RPMI8226 (cell line): ENCODE measurements at regions not wholly inside any gene's neighbourhood (a gene's known extent, or its start where the extent isn't known, plus 50 kb on each side); places are given as distances from the start of the nearest gene placed in this dataset.

Experiments
- DNase-seq: peaks from one replicate; pipeline ENCODE4 v3.0.0-alpha.2; 2015

DNA sequence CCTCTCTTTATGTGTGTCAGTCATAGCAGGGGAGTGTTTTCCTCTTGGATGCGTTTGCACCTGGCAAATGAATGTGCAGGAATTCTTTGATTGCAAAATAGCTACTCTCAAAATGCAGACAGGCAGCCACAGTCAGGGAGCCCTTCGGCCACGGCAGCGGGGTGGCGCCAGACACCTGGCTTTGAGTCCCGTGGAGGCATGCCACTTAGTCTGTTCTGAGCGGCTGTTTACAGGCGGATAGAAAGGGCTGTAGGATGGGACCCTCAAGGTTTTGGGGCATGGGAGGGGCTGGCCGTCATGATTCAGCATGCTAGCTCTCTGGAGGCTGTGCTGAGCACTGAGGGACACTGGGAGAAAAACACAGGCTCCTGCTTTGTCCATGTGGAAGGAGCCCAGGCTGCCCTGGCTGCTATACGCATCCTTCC is 117.1 kb downstream of the SLC25A47 start:
- DNase-seq = peak; percentile 20

DNA sequence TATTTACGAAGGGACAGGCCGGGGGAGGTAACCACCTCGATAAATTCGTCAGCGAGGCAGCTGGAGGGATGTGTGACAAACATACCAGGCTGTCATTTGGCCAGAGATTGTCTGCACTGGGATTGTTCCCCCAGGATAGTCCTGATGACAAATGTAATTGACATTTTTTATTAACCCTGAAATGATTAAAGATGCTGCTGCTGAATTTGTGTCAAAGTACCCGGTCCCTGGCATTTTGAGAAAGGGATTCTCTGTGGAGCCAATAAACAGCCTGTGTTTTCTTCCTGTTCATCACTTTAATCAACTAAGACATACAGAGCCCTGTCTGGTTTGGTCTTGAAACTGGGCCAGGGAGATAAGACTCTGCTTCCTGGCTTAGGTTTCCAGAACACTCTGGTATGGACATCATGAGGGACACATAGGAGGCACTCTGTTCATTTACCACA is 117.6 kb downstream of the SLC25A47 start:
- no peak for DNase-seq

DNA sequence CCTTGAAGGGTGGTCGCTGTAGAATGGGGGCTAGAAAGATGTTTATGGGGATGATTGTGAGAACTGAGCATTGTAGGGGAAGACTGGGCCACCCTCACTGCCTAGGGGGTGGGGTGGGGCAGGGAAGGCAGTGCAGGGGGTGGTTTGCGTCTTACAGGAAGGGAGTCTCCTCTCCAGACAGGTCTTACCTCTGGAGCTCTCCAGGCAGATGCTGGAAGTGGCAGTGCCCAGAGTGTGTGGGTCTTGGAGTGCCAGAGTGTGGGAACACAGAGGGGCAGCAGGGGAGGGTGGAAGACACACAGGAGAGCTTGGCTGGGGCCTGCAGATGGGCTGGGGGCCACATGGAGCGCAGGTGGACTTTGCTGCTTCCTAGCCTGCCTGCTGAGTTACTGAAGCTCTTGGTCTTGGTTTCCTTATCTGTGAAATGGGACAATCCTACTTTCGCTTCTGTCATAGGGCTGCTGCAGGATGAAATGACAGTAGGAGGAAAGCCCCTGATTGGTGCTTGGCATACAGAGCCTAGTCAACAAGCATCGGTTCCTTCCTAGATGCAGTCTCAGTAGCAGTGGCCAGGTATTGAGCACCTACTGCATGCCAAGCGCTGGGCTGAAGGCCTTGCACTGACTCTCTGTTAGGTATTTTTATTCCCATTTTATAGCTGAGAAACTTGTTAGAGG is 118.3 kb downstream of the SLC25A47 start:
- no peak for DNase-seq

DNA sequence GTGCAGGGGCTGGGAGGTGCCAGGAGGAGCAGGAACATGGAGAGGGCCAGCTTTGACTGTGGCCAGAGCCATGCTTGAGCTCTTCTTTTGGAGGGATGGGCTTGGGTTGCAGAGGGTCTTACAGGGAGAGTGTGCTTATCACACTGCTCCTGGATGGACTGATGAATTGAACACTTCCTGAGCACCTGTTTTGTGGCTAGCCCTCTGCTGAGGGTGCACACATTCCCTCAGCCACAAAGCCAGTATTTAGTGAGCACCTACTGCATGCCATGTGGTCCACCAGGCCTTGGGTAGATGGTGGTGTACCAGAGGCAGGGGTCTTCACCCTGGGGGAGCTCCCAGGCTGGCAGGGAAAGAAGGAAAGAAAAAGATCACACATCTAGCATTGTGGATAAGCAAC is 118.9 kb downstream of the SLC25A47 start:
- DNase-seq = no peak

DNA sequence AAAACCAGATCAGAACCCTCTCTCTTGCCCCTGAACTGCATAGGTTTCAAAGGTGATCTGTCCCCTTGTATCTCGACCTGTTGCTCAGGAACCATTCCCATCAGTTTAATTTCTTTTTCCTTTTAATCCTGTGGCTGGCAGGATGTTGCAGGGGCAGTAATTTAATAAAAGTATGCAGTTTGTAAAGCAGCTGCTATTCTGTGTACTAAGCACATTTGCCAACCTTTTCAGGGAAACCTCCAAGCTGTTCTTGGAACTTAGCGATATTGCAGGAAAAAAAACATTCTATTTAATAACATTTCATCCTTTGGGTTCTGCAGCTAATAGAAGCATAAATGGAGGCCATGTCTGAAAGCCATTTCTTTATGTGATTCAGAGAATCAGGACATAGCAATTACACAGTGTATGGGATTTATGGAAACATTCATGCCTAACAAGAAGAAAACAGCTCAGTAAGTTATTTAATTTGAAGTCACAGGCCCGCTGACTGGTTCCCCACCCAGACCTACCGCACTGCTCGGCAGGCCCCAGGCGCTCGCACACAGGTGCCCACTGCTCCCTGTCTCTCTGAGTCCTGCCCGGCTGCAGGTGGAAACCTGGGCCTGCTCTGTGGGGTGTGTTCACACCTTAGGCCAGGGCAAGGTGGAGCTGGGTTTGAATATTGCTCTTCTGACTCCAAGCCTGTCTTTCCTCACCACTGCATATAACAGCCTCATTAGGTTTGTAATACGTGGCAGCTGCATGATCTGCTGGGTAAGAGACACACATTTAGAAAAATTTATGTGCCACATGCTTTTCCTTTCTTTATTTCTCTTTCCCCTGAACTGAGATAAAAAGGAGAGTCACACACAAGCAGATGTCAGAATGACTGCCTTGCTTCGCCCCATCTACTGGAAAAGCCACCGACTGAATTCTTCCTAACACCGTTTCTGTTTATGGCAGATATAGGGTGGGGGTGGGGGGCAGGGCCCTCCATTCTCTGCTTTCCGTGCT is 119.7 kb downstream of the SLC25A47 start:
- no peak for DNase-seq

DNA sequence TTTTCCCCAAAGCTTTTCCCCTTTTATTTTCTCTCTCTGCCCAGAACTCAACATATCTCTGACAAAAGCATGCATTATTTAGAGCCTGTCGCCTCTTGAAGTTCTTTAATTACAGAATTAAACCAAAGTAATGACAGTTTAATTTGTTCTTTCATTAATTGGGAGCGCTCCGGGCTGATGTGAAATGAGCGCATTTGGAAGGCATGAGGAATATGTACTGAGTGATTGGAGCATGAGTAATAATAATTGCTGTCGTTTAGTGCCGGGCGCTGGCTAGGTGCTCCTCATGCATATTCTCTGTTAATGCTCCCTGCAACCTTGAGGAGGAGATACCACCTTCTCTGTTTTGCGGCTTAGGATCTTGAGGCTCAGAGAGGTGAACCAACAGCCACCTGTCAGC is 120.5 kb downstream of the SLC25A47 start:
- no peak for DNase-seq

DNA sequence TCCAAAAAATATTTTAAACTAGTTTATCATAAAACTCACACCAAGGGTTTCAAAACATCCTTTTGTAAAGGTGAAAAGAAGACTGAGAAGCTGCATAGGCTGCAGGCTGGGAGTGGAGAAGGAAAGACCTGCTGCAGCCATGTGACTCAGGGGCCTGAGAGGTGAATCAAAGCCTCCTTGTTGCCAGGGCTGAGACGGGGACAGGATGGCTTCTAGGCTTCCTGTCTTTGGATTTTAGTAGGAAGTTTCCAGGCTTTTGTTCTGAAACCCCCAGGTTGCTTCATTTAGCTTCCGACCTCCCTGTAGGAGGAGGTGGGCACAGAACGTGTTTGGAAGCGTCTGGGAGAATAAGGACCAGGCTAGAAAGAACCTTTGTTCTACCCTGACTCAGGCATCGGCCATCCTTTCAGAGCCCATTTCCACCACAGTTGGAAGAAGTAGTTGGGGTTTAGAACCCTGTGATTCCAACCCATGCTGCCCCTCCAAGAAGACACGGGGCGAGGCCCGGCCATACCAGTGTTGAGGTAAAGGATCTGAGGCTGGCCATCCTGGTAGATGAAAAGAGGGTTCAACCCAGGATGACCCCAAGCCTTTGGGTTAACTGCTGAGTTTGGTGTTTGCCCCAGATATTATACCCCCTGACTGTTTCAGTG is 122.4 kb downstream of the SLC25A47 start:
- DNase-seq = no peak

DNA sequence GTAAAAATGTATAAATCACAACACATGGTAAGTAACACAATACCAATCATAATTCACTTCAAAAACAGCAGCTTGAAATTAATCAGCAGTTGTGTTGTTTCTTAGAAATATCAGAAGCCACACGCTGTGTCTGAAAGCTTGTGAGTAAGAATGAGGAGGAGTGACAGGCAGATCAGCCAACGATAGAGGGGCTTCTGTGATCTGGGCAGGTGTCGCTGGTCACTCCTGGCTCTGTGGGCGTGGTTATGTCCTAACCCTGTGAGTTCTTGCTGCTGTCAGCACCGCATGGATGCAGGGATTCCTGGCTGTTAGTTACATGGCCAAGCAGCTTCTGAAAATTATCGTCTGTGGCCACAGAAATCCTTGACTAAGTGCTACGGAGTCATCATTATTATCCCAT is 123.4 kb downstream of the SLC25A47 start:
- no peak for DNase-seq

DNA sequence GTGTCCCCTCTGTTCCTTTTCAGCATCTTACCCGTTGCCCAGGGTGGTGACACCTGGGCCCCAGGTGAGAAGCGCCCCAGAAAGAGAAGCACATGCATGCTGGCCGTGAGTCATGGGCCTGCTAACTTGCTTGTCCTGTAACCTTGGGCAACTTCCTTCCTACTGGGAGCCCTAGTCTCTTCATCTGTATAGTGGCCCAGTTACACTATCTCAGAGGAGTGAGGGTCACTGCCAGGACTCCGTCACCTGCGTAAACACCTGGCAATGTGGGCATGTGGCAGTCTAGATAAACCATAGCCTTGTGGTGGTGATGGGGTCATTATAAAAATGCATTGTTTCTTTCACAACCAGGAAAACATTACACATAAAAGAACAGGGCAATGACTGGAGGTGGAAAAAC is 125.2 kb downstream of the SLC25A47 start:
- no peak for DNase-seq

DNA sequence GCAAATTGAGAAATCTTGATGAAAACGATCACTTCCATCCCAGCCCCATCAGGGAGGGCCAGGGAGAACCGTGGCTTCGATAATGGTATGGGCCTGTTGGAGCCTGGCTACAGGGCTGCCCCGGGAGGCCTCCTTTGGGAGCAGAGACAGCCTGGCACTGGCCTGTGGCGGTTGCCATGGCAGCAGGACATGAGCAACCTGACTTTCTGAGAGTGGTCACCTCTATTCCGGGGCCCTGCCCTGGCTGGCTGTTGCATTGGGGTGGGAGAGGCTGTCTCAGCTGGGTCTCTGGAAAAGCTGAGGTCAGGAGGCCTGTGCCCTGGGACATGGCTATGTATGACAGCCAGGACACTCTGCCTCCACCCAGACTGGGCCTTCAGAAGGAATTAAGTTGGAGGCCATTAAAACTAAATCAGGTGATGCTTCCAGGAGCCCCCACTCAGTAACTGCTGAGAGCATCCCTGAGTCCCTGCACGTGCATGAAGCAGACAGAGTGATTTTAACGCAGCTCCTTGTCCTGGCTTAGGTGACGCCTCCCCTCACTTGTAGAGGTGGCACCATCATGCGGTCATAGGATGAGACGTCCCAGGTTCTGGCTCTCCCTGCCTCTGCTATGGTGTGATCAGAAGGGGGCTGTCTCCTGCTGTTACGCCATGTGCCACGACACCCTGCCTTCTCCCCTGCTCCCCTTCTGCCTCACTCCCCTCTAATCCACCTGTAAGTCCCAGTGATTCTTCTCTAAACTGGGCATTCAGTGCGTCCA is 126.3 kb downstream of the SLC25A47 start:
- DNase-seq = no peak

DNA sequence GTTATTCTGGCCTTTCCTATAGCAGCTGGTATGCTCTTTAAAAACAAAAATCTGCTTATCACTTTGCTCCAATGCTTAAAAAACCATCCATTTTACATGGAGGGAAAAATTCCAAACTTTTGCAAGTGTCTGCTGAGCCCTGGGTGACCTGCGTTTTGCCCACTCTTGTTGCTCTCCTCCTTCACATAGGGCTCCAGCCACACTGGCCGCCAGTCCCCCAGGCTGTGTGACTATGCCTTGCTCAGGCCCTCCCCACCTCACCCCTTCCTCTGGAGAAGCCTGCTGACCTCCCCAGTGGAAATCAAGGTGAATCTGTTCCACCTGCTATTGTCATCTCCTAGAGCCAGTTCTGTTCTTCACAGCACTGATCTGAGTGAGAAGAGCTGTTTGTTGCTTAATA is 126.9 kb downstream of the SLC25A47 start:
- no peak for DNase-seq

DNA sequence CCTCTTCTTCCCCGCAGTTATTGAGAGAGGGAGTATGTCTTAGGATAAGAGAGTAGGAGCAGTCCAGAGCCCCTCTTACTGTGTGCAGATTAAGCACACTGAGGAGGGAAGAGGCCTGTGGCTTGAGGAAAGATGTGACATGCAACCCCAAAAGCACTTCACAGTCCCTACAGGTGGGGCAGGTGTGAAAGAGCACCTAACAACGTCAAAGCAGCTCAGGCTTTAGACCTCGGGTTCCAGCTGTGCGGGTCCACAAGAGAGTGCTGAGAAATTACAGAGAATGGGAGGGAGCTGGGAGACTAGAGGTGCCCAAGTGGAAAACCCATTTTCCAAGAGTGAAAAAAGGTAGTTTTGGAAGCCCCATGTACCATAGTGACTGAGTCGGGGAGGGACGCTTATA is 127.6 kb downstream of the SLC25A47 start:
- no peak for DNase-seq

DNA sequence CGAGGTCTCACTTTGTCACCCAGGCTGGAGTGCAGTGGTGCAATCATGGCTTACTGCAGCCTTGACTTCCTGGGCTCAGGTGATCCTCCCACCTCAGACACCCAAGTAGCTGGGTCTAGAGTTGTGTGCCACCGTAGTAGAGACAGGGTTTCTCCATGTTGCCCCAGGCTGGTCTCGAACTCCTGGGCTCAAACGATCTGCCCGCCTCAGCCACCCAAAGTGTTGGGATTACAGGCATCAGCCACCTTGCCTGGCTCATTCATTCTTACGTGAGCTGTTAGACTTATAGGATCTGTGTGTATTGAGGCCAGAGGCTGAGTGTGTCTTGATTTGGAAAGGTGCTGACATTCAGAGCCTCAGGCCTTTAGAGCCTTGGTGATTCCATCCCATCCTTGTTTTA is 128.1 kb downstream of the SLC25A47 start:
- DNase-seq = no peak

DNA sequence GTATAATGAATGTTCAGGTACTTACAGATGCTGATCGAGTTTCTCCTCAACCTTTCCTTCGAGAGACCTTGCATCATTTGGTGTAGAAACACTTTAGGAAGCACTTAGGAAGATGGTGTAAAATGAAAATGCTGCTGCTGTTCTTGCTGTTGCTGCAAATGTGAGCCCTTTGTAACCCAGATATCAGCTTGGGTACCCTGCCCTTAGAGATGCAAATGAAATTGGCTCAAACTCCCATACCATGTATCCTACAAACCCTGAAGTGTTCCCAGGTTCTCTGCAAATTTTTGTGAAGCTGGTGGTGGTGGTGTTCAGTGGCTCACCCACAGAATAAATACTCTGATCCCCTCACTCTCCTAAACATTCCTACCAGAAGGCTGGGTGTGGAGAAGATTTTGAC is 130.8 kb downstream of the SLC25A47 start:
- no peak for DNase-seq

DNA sequence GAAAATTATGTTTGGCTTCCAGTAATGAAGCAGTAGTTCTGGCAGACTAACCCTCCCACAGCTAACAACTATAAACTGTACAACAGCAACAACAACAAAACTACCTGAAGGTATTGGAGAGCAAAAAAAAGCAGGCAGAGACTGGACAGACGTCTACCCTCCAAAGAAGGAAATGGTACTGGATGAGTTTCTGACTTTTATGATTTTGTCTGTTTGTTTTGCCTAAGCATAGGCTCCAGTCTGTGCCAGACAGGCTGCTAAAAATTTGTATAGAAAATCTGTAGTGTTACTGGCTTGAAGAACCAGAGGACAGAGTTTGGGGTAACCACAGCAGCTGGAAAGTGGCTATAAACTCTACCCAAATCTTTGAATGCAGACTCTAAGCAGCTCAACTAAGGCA is 131.3 kb downstream of the SLC25A47 start:
- DNase-seq = no peak

DNA sequence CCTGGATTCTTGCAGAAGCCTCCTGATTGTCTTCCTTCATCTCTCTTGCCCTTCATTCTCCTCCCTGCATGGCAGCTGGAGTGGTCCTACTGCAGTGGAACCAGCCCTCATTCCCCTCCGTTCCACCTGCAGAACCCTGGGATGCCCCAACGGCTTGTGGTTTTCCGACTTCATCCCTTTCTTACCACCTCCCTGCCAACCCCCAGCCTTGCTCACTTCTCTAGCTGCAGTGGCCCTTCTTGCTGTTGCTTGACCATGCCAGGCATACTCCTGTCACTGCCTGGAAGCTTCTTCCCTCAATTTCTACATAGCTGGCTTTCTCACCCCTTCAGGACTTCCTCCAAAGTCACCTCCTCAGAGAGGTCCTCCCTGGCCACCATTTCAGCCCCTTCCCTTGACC is 123.3 kb downstream of the BEGAIN start:
- no peak for DNase-seq

DNA sequence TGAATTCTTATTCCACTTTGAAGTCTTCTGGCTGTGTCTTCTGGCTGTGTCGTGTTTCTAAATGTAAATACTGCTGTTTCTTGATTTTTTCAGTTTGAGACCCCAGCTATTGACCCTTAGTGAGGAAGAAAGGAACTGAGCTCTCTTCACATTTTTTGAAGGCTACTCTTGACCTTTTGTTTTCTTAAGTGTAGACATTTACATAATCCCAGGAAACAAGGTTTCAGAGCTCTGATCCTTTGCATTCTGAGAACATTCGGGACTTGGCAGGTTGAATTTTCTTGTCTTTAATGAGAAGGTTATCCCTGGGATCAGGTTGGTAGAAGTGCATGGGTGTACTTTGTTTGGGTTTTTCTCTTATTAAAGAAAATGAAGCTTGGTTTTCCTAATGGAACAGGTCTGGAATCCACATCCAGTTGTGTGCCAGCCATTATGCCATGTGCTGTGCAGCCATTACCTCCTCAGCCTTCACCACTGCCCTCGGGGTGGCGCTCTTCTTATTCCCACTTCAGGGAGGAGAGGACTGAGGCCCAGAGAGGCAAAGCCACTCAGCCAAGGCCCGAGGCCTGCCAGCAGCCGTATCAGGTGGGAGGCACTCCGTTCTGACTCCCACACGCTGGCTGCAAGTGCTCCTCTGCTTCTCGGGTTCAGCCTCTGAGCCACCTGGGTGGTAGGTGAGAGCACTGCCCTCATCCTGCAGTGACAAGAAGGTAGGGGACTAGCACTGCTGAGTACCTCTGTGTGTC is 120.9 kb downstream of the BEGAIN start:
- no peak for DNase-seq

DNA sequence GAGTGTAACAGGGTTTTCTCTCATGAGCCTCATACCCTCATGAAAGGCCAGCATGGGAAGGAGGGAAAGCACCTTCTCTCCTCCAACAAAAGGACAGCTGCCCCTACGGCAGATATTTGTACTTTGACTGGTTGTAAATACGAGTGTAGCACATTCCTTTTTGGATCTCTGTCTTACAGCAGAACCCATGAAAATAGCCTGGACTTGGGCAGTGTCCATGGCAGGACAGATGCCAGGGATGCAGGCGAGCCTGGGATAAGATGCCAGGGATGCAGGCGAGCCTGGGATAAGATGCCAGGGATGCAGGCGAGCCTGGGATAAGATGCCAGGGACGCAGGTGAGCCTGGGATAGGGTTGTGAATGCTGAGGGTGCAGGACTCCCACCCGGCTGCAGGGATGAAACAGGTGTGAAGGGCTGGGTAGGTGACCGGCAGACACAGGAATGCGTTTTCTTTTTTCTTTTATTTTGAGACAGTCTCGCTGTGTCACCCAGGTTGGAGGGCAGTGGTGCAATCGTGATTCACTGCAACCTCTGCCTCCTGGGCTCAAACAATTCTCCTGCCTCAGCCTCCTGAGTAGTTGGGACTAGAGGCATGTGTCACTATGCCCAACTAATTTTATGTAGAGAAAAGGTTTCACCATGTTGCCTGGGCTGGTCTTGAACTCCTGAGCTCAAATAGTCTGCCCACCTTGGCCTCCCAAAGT is 120.0 kb downstream of the BEGAIN start:
- DNase-seq = no peak

DNA sequence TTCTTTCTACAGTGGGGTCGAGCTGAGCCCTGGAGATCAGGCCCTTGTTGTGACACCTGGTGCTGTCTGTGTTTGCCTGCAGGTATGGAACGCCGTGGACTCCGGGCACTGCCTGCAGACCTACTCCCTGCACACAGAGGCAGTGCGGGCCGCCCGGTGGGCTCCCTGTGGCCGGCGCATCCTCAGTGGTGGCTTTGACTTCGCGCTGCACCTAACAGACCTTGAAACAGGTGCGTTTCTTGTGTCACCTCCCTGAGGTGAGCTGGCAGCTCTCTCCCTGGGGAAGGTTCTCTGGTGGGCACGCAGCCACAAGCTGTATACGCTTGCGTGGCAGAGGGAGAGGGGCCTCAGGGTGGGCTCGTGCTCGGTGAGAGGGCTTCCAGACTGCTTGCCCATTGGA is 119.3 kb downstream of the BEGAIN start:
- DNase-seq = no peak

DNA sequence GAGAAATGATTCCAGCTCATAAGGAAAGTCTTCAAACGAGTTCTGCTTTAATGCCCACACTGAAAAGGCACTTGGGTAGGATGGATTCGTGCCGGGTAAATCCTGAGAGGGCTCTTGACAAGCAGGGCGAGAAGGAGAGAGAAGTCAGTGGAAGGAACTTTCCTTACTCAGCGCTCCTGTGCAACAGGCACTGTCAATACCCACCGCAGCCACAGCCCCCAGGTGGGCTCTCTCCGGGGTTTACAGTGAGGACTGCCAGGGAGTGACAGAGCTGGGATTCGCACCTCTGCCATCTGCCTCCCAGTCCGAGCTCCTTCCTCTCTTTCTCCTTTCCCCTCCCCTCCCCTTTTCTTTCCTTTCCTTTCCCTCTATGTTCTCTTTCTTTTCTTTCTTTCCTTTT is 118.7 kb downstream of the BEGAIN start:
- DNase-seq = no peak
